AG04449 (cell line): ENCODE measurements at regions not wholly inside any gene's neighbourhood (a gene's known extent, or its start where the extent isn't known, plus 50 kb on each side); places are given as distances from the start of the nearest gene placed in this dataset.
"Not testable (repeated sequence)": the region's sequence is repeated elsewhere in the genome, so short reads cannot be mapped to it uniquely, and the experiment has no call there.

ENCODE experiments used
- CTCF ChIA-PET: fragments of 350-600 bp; formaldehyde crosslinking; extraction: SDS; loops from one replicate; lab custom pipeline; 2021; ENCODE audit warnings: antibody characterized with exemption; lab: Yijun Ruan, JAX
- POLR2A ChIA-PET: fragments of 400-600, 350-600 bp; formaldehyde crosslinking; extraction: SDS; loops from one replicate; lab custom pipeline; 2020; ENCODE audit warnings: antibody characterized with exemption, inconsistent platforms; lab: Yijun Ruan, JAX
- DNase-seq: peaks from one replicate; pipeline ENCODE4 v3.0.0-alpha.2; 2010; ENCODE audit warnings: low read depth, low spot score
- H3K4me3 ChIP-seq: 2 replicates; pipeline ENCODE4 v1.5.1; 2011; ENCODE audit warnings: low read depth, mild to moderate bottlenecking, control low read depth, low read length
- CTCF ChIP-seq: IDR thresholded peaks from one replicate; pipeline ENCODE4 v1.5.1; 2011; ENCODE audit warnings: mild to moderate bottlenecking, moderate library complexity, low read length, control low read depth, inconsistent platforms; ENCODE audit not compliant: insufficient read depth; ENCODE audit errors: missing control alignments

GRCh38 chr13:54232700-54233099, 1204.1 kb downstream of the OLFM4 start:
- ChIA-PET CTCF (no interaction called here), POLR2A (no interaction called here)
- no peak overlapping the region for H3K4me3 ChIP-seq
- TF ChIP-seq CTCF: no peak
- no peak for DNase-seq

GRCh38 chr13:54234607-54235006, 1206.0 kb downstream of the OLFM4 start:
- DNase-seq: no peak
- no peak for TF ChIP-seq CTCF
- ChIA-PET POLR2A (no interaction called here), CTCF (no interaction called here)
- no peak overlapping the region for H3K4me3 ChIP-seq

GRCh38 chr13:54241719-54242118, 1213.1 kb downstream of the OLFM4 start:
- DNase-seq: no peak
- H3K4me3 ChIP-seq: no peak overlapping the region
- POLR2A ChIA-PET: no interaction called here
- TF ChIP-seq CTCF: no peak
- CTCF ChIA-PET: no interaction called here

- ChIA-PET CTCF (no interaction called here), POLR2A (no interaction called here)
- no peak for DNase-seq
- no peak overlapping the region for H3K4me3 ChIP-seq
- TF ChIP-seq CTCF: no peak
Observed at GRCh38 chr13:54248306-54248705, 1219.7 kb downstream of the OLFM4 start.

GRCh38 chr13:54261856-54262255, 1233.2 kb downstream of the OLFM4 start:
- ChIA-PET CTCF (no interaction called here), POLR2A (no interaction called here)
- DNase-seq: no peak
- no peak overlapping the region for H3K4me3 ChIP-seq
- TF ChIP-seq CTCF: no peak

- H3K4me3 ChIP-seq: no peak overlapping the region
- CTCF ChIA-PET: no interaction called here
- DNase-seq: no peak
- POLR2A ChIA-PET: no interaction called here
- no peak for TF ChIP-seq CTCF
Observed at GRCh38 chr13:54263868-54264267, 1235.3 kb downstream of the OLFM4 start.

GRCh38 chr13:54267253-54267668, 1238.6 kb downstream of the OLFM4 start:
- DNase-seq, POLR2A ChIA-PET, CTCF ChIA-PET, H3K4me3 ChIP-seq: not testable (repeated sequence)

GRCh38 chr13:54268013-54268695, 1239.5 kb downstream of the OLFM4 start:
- H3K4me3 ChIP-seq, CTCF ChIA-PET, POLR2A ChIA-PET, DNase-seq: not testable (repeated sequence)
